Stimulated activated CD4-positive, alpha-beta T cell treated with anti-CD3 and anti-CD28 coated beads, Interleukin-4, amount 100 ng/mL, for 4 hours (primary cell): ENCODE measurements at regions not wholly inside any gene's neighbourhood (a gene's known extent, or its start where the extent isn't known, plus 50 kb on each side); places are given as distances from the start of the nearest gene placed in this dataset.

Experiments
- DNase-seq, 2 experiments: peaks; one replicate each; pipeline ENCODE4 v3.0.0-alpha.2; 2020

DNA sequence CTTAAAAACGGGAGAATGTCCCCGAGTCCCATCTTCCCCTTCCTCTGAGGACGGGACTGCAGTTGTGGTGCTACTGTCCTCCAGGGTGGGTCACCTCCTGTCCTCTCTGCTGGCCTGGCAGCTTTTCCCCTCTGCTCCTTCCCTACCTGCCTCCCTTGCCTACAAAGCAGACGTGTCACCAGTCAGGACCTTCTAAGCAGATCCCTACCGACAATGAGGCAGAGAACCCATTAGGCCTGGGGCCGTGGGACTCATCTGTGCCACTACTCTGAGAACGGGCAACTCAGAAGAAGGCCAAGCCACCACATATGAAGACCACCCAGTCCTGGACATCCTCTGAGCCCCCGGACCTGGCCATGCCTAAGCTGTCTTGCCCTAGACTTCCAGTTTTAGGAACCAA is 103.0 kb upstream of the TEX51 start:
- DNase-seq, result no peak

DNA sequence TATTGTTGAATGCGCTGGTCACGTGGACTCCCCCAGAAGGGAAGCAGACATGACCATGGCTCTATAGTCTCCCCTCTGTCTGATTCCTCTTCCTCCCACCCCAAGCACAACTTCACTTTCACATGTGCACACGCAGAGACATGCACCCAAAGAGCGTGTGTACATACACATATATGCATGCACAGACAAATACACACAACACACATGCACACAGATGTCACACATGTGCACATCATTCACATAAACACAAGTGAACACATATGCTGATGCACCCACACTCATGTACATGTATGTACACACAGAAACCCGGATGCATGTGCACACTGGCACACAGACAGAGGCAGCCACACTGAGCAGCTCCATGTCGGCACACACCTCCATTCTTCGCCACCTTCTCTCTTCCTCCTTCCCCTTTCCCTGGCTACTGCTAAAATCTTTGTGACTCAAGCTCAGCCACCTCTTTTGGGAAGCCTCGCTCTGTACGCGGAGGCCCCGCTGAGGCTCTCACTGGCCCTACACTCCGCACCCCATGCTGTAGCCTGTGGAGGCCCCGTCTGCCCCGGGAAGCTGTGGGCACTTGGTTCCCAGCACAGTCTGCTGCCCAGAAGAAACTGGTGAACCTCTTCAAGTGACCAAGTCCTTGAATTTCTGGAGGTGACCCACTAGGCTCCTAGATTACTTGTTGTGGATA is 101.6 kb upstream of the TEX51 start:
- DNase-seq, result no peak

DNA sequence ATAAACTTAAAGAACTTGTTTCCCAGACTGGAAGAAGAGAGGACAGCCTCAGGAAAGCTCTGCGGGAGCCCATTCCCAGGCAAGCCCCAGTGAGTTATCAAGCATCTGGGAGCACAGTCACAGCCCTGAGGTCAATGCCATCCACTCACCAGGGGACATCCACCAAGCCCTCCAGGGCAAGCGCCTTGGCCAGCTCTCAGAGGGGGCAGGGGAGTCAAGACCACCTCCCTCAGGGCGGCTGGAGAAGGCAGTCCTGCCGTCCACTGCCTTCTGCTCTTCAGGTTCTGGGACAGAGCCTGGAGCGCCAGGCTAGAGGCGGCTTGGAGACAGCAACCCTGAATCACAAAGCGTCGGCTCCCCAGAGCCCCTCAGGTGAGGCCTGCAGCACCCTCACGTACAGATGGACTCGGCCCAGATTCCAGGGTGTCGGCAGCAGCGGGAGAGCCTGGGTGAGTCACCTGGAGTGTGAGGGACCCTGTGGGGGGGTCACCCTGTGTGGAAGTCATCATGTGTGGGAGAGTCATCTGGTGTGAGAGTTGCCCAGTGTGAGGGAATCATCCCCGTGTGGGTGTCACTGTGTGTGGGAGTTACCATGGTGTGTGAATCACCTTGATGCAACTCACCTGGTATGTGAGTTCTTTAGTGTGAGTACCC is 100.9 kb upstream of the TEX51 start:
- peak in 1 of 2 experiments; percentile 34 for DNase-seq

DNA sequence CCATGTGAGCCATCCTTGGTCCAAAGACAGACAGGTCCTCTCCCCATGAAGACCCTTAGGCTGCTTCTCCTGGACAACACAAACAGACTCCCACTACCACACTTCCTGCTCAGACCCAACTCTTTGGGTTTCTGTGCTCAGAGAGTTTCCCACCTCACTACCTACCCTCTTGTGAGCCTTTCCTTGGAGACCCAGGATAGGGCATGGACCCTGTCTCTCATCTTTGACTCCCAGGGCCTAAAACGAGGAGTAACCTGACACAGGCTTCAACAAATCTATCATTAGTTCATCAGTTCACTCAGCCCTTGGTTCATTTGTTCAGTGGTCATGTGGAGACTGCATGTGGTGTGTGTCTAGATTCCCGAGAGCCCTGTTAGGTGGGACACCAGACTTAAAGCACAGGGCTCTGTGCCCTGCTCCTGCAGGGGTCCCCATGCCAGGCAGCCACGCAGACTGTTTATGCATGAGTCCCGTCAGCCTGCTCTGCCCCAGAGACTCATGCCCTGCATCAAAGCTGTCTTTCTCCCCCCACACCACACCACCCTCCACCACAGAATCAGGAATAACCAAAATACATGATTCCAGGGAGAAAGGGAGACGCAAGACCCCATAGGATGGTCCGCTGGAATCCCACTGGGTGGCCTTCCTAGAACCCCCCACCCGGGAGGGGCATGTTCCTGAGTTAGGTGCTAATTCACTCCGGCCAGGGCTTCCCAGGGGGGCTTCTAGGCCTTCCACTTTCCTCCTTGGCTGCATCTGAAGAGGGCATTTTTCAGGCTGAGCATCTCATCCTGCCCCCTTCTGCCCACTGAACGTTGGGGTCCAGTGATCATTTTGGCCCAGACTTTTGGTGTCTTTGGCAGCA is 100.2 kb upstream of the TEX51 start:
- no peak for DNase-seq

DNA sequence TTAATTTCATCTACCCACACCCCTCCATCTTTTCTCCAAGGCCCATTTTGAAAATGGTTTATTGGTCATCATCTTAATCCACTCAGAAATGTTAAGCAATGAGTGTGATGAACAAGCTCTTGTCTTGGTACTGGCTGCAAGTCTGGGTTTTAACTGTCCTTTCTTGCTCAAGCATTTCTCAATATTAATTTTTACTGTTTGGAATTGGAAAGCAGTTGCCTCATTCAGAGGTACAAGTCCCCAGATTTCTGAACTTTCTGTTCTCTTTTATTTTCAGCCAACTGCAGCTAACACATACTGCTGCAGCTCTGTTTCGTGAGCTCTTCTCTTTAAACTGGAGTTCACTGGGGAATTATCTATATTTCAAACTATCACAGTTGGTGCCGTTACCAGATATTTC is 99.4 kb upstream of the TEX51 start:
- no peak for DNase-seq

DNA sequence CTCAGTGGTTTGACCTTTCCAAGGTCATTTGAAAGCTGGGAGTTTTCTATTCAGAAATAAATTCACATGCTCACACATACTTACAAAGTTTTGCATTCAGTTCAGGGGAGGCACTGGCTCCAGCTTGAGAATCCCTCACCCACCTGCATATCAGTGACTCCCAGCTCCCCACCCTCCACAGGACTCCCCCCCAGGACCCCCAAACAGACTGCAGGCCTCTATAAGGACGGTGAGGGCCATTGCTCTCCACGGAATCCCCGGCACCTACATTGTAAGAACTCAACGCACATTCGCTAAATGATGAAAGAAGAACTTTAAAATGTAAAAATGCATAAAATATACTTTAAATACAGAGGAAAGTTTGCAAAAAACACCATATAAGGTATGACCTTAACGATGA is 97.2 kb upstream of the TEX51 start:
- DNase-seq, result no peak

DNA sequence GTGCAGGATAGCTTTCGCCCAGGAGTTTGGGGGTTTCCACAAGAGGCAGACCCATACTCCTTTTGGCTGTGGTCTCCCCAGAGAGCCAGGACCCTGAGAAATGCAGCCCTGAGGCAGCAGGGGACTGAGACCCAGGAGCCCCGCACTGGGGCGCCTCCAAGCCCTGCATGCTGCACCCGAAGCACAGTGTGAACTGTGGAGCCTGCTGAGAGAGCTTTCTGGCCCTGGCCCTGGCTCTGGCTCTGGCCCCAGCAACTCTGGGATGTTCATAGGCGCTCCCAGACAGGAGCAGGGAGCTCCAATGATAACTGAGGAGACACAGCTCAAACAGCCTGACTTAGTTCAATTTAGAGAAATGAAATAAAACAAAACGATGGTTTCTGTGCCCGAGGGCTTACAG is 96.4 kb upstream of the TEX51 start:
- no peak for DNase-seq

DNA sequence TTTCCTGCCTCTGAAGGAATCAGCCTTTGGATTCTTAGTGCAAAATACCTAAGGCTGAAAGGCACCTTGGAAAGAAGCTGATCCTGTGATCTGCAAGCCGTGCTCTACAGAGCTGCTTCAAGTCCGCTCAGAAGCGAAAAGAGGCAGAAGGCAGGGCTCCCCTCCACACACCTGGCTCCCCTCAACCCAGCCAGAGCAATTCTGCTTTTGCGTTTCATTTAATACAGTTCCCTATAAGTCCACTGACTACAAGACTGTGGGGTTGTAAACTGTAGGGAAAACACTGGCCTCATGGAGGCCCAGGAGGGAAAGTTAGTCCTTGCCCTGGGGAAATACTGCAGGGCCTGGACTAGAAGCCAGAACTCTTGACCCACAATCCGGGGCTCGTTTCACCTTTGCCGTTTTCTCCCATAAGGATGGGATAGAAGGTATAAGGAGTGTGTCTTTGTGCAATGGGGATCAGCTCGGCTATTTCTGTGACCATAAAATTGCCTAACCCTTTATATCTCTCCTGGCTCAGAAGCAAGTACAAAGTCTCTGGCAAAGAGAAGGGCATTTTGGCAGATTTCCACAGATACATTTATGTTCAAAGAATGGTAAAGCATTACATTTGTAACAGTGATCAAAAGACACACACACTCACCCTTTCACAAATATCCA is 95.8 kb upstream of the TEX51 start:
- no peak for DNase-seq

DNA sequence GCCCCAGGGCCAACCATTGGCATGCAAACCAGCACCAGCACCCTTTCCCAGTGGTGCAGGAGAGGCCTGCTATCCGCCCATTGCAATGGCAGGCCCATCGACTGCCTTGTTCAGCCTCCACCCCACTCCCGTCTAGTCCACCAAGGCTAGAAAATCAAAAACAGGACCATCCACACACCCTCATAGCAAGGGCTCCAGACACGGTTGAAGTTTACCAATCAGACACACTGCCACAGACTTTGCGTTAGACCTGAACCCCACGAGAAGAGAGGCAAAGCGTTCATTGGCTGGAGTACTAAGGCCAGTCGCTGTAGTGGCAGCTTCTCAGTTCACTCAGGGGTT is 95.3 kb upstream of the TEX51 start:
- no peak for DNase-seq

DNA sequence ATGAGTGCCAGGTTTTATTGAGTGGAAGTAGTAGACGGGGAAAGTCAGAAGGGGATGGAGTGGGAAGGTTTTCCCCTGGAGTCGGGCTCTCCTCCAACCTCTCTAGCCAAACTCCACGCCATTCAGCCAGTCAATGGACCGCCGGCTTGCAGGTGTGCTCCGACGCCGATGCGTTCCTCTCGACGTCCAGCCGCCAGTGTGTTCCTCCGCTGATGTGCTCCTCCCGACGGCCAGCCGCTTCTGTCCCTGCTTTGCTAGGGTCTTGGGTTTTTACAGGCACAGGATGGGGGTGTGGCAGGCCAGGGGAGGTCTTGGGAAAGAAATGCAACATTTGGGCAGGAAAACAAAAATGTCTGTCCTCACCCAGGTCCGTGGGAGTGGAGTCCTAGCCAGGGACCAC is 94.3 kb upstream of the TEX51 start:
- no peak for DNase-seq

DNA sequence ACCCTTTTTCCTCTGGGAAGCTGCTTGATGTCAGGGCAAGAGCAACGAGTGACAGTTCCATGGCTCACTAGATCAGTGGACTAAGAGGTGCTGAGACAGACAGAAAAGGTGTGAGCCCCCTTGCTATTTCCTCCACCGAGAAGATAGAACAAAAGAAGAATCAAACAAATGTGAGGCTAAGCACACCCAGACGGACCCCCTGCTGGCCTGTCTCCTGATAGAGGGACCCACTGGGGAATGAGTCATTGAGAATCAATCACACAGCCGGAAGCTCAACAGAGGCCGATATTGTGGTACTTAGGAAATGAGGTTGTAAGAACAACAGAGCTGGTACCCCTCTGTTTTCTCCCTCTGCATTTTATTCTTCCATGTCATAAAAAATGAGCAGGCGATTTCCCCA is 89.8 kb upstream of the TEX51 start:
- no peak for DNase-seq

DNA sequence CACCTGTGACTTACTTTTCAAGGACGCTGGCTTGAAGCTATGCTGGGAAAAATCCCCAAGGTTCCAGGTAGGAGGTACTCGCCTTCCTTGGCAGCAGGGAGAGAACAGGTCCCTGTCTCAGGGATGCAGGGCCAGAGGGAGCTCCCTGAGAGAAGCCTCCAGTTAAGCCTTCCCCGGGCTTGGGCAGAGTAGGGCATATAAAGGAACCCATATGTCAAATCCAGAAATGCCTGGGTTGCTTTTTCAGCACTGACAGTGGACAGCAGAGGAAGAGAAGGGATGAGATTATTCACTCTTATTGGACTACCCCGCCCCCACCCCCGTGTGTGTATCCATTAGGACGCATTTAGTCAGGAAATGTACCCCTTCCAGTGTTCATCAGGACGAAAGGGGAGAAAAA is 89.3 kb upstream of the TEX51 start:
- no peak for DNase-seq

DNA sequence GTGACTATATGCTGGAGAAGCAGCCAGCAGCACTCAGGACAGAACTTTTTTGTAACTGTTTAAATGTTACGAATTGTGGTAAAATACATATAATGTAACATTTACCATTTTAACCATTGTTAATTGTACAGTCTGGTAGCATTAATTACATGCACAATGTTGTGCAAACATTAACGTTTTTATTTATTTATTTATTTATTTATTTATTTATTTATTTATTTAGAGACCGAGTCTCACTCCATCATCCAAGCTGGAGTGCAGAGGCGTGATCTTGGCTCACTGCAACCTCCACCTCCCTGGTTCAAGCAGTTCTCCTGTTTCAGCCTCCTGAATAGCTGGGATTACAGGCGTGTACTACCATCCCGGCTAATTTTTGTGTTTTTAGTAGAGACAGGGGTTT is 88.7 kb upstream of the TEX51 start:
- no peak for DNase-seq

DNA sequence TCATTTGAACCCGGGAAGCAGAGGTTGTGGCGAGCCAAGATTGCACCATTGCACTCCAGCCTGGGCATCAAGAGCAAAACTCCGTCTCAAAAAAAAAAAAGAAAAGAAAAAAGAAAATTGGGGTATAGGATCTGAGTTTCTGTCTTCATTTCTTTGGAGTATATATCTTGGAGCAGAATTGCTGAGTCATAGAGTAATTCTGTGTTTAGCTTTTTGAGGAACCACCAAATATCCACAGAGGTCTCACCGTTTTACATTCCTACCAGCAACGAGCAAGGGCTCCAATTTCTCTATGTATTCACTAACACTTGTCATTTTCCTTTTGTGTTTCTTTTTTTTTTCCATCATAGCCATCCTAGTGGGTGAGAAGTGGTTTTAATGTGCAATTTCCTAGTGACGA is 87.6 kb upstream of the TEX51 start:
- no peak for DNase-seq

DNA sequence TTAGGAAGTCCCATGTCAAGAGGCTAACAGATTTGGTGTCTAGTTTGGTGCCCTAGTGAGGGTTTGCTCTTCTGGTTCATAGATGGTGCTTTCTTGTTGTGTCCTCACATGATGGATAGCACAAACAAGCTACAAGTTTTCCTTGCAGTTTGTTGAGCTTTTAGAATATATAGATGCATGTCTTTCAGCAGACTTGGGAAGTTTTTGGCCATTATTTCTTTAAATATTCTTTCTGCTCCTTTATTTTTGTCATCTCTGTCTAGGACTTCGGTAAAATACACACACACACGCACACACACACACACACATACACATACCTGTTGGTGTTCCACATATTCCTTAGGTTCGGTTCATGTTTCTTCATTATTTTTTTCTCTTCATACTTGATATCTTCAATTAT is 81.5 kb upstream of the TEX51 start:
- DNase-seq, result no peak

DNA sequence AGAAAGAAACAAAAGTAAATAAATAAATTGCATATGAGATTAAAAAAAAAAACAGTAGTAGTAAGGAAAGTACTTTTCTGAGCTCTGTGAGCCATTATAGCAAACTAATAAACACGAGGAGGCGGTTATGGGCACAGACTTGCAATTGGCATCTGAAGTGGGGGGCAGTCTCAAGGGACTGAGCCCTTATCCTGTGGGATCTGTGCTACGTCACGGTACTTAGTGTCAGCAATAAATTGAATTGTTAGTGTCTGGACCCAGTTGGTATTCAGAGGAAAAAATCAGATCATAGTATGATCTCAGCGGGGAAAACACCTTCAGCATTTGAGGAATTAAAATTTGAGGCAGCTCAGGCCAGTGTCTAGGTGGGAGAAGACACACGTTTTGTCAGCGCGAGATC is 76.6 kb upstream of the TEX51 start:
- DNase-seq, result no peak

DNA sequence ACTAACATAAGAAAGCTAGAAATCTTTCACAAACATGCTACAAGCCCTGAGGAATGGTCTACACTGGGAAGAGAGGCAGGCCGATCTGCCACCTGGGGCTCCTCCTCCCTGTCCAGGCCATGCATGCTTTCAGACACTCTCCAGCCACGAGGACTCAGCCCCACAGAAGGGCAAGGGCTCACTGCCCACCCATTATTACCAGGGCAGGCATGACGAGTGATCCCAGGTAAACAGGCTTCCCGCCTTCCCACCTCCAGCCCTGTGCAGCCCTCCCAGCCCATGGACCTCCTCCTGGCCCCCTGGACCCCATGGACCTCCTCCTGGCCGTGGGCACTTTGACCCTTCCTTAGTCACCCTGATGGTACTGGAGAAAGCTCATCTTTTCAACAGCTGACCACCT is 75.8 kb upstream of the TEX51 start:
- DNase-seq, result no peak

DNA sequence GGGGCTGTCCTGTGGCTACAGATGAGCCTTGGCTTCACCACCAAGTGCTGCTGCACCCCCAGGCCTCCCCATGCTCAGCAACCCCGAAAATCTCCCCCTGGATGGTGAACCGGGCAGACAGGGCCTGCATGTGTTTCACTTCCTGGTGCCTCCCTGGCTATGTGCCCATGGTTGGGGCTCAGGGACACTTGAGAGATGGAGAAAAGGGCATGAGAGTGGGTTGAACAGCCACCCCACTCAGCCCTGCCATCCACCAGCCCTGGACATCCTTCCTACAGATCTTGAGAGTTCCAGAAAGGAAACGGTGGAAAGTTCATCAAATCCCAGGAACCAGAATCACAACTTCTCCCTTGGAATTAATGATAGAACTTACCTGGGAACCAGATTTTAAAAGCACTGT is 74.7 kb upstream of the TEX51 start:
- DNase-seq, result no peak

DNA sequence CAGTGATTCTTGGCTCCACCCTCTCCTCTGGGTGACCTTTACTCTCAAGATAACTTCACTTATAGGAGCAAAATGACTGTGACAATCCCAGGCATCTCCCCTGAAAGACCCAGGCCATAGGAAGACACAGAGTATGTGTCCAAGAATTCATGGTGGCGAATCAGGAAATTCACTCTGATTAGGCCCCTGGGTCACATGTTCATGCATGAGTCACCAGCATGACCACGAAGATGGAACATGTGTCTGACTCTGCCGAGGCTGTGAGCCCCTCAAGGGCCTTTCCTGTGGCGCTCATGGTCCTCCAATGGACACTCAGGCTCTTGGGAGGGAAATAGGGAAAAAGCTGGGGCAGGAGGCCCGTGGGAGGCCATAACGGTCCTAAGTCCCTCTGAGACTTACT is 74.0 kb upstream of the TEX51 start:
- no peak for DNase-seq

DNA sequence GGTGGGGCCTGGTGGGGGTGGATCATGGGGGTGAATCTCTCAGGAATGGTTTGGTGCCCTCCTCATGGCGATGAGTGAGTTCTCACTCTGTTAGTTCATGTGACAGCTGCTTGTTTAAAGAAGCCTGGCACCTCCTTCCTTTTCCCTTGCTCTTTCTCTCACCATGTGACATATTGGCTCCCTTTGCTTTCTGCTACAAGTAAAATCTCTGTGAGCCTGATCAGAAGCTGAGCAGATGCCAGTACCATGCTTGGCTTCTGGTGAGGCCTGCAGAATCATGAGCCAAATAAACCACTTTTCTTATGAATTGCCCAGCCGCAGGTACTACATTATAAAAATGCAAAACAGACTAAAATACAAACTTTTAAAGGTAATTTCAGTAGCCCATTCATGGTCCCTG is 73.4 kb upstream of the TEX51 start:
- DNase-seq, result no peak

DNA sequence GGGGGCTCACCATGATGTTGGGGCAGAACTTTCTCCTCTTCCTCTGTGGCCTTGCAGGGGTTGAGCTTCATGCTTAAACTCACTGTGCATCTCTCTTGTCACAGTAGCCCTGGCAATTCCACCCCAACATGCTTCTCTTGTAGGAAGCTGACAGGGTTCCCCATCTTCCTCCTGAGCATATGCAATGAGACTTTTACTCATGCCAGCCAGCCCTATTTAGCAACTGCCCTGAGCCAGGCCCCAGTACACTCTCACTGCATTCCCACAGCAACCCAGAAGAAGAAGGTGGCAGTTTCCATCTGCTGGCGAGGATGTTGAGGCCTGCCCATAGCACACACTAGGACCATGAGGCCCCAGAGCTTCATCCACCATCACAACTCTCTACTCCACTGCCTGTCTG is 72.2 kb upstream of the TEX51 start:
- DNase-seq, result no peak

DNA sequence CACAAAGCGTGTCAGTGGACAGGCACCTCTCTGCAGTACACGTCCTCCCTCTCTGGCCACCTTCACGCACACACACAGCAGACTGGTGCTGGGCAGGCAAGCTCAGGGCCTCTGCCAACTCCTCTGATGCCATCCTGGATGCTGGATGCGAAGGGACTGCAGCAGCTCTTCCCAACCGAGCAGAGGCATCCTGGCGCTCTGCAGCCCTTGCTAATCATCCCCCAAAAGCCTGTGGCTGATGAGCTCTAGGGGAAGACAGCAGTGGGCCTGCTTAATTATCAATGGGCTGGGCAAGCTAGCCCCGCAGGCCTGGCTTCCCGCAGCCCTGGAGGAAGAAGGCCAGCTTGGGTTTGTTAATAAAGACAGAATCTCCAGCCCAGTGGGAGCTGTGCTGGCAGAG is 71.3 kb upstream of the TEX51 start:
- DNase-seq, result no peak

DNA sequence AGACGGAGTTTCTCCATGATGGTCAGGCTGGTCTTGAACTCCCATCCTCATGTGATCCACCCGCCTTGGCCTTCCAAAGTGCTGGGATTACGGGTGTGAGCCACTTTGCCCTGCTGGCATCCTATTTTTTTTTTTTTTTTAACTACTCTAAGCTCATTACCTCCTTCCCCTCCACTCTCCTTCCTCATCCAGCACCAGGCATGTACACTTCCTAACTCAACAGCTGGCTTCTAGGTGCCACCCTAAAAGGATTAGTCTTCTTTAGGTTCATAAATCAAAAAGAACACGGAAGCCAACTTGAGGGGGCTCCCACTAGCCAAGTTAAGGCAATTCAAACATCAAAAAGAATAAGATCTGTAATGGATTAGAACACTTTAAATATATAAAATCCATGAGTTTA is 70.6 kb upstream of the TEX51 start:
- no peak for DNase-seq

DNA sequence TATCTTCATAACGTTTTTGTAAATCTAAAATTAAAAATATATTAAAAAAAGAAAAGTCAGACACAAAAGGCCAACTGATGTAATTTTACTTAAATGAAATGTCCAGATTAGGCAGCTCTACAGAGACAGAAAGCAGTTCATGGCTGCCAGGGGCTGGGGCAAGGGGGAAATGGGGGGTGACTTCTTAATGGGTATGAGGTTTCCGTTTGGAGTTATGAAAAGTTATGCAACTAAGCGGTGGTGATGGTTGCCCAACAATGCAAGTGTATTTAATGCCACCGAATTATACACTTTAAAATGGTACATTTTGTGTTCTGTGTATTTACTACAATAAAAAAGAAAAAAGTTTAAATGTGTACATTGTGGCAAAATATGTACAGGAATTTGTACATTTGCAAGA is 70.2 kb upstream of the TEX51 start:
- no peak for DNase-seq
